ENCODE measurements at regions not wholly inside any gene's neighbourhood (a gene's known extent, or its start where the extent isn't known, plus 50 kb on each side); places are given as distances from the start of the nearest gene placed in this dataset.

DNA sequence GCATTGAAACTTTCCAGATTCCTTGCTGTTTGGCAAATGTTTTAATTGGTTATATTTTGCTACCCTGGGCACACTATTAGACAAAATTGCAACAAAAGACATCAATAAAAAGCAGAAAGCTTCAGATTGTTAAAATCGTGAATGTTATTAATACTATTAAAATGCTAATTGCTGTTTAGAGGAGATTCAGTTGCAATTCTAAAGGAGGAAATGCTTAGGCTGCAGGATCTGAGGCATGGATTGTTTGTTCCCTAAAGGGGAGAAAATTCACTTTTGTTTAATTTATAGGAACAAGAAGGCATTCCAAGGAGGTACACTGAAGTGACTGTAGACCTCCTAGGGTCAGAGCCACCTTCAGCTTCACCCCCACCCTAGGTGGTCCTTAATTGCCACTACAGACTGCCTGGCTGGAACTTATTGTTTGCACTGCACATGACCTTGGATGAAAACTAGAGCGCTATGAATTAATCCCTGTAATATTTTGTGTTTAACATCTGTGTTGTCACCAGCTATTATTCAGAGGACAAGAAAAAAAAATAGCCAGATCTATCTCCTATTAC is 1266.9 kb upstream of the ADGRL2 start:
- TF ChIP-seq, protein P1, sequence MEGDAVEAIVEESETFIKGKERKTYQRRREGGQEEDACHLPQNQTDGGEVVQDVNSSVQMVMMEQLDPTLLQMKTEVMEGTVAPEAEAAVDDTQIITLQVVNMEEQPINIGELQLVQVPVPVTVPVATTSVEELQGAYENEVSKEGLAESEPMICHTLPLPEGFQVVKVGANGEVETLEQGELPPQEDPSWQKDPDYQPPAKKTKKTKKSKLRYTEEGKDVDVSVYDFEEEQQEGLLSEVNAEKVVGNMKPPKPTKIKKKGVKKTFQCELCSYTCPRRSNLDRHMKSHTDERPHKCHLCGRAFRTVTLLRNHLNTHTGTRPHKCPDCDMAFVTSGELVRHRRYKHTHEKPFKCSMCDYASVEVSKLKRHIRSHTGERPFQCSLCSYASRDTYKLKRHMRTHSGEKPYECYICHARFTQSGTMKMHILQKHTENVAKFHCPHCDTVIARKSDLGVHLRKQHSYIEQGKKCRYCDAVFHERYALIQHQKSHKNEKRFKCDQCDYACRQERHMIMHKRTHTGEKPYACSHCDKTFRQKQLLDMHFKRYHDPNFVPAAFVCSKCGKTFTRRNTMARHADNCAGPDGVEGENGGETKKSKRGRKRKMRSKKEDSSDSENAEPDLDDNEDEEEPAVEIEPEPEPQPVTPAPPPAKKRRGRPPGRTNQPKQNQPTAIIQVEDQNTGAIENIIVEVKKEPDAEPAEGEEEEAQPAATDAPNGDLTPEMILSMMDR (IDR thresholded peaks at IDR 0.05 in 8 of 11, conservative IDR thresholded peaks at IDR 0.05 in 3 of 11), result no peak
- TF ChIP-seq POLR2A (IDR thresholded peaks at IDR 0.05) (no peak), POLR2AphosphoS5 (IDR thresholded peaks at IDR 0.05) (no peak)
